NCI-H82 treated with DMSO at 0.1 percent for 48 hours (cell line): ENCODE measurements at regions not wholly inside any gene's neighbourhood (a gene's known extent, or its start where the extent isn't known, plus 50 kb on each side); places are given as distances from the start of the nearest gene placed in this dataset.
"Not testable (repeated sequence)": the region's sequence is repeated elsewhere in the genome, so short reads cannot be mapped to it uniquely, and the experiment has no call there.

ENCODE experiments used
- DNase-seq: peaks from one replicate; lab custom pipeline; 2025; ENCODE audit not compliant: unreplicated experiment; lab: John Stamatoyannopoulos, UW

GRCh38 chr7:153590571-153590970, 461.6 kb upstream of the DPP6 start:
- no peak for DNase-seq

DNA sequence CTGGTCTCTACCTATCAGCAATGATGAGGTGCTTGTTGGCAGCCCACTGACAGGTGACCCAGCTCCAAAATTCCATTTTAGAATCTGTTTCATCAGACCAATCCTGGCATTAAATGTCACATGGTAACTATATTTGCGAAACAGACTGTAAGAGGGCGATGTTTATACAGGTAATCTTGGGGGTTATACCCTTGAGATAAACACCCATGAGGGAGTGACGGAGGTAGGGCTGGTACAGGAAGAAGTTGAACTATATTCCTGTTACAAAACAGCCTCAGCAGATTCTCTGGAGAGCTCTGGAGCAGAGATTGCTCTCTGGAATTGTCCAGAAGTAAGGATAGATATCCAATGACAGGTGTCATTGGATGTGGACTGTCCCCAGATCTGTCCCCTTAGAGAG, 444.8 kb upstream of the DPP6 start:
- no peak for DNase-seq

DNA sequence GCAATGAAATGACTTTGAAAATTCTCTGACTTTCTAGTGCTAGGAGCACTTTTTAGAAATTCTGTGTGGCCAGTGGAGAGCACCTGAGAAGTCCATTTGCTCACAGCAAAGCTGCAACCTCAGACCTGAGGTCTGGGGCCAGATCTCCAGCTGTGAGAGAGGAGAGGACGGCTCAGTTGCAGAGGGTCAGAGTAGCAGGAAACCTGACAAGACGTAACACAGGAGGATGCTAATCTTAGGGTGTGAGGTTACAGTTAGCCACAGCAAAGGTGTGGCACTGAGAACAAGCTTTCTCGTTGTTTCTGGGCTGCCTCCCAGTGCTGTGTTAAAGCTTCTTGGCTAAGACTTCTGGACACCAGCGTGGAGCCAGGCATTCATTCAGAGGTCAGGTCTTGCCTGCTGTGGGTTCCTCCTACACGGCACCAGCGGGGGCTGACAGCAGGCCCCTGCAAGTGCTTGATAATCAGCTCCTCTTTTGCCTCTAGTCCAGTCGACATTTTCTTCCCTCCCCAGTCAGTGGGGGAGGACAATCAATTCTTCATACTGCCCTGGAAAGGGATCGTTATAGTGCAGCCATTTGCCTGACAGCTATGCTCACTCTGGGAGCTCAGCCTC, 435.4 kb upstream of the DPP6 start:
- DNase-seq = no peak

DNA sequence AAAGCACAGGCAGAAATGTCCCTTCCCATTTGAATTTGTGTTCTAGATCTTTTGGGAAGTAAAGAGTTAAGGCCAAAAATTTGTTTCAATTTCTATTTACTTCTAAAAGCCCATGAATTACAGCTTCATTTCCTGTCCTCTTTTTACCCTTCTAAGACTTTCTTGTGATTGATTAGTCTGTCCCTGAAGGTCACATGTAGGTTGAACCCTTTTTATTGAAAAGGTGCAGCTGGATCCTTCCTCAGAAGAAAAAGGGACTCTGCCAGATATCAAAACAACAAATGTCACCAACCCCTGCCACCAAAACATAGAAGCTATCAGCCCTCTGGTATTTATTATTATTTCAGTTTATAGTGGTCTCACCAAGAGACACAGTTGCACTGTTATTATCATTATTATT, 424.9 kb upstream of the DPP6 start:
- no peak for DNase-seq

GRCh38 chr7:153628406-153628805, 423.8 kb upstream of the DPP6 start:
- no peak for DNase-seq

DNA sequence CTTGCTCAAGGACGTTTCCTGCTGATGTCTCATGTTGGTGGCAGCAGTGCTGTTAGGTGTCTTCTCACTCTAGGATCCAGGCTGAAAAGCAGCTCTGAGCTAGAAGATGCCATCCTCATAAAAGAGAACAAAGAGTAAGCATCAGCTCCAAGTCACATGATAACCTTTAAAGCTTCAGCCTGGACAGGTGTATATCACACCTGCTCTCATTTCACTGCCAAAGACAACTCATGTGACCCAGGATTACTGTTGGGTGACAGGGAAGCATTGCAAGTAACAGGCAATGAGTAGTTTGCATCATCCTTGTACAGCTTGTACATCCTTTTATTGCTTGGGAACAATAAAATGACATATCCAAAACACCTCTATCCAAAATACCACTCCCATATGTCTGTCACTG, 423.4 kb upstream of the DPP6 start:
- no peak for DNase-seq

DNA sequence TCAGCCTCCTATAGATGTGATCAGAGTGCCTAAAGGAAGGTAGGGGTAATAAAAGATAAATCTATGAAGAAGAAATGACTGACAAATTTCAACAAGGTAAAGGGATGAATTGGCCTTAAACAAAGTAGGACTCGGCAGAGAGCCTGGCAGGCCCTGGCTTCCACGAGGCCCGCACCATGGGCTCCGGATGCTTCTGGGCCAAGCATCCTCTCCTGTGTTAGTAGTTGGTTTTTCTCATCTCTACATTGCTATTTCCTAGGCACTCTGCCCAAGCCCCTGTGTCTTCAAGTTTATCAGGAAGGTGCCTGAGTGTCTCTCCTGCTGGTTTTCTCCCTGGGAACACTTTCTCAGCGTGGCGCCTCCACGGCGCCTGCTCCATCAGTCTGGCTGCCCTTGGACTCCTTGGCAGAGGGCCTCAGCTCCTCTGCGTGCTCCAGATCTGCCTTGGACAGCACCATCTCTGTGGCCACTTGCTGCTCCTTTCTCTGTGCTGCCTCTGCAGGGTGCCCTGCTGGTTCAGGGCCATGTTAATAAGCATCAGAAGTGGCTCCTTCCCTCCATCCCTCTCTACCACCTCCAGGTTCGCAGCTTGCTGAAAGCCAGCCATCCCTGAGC, 413.3 kb upstream of the DPP6 start:
- no peak for DNase-seq

GRCh38 chr7:153640586-153640985, 411.6 kb upstream of the DPP6 start:
- no peak for DNase-seq

DNA sequence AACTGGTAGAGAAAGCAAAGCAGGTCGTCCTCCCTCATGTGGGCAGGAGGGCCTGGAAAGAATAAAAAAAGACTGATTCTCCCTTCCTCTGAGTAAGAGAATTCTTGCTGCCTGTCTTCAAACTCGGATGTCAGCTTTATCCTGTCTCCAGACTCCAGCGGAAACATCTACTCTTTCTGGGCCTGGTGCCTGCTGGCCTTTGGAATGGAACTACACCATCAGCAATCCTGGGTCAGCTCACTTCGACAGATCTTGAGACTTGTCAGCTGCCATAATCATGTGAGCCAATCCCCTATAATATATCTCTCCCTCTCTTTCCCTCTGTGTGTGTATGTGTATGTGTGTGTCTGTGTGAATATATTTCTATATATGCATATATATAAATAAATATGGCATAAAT, 411.0 kb upstream of the DPP6 start:
- no peak for DNase-seq

- no peak for DNase-seq
These were observed 409.2 kb upstream of the DPP6 start for GRCh38 chr7:153642989-153643388.

DNA sequence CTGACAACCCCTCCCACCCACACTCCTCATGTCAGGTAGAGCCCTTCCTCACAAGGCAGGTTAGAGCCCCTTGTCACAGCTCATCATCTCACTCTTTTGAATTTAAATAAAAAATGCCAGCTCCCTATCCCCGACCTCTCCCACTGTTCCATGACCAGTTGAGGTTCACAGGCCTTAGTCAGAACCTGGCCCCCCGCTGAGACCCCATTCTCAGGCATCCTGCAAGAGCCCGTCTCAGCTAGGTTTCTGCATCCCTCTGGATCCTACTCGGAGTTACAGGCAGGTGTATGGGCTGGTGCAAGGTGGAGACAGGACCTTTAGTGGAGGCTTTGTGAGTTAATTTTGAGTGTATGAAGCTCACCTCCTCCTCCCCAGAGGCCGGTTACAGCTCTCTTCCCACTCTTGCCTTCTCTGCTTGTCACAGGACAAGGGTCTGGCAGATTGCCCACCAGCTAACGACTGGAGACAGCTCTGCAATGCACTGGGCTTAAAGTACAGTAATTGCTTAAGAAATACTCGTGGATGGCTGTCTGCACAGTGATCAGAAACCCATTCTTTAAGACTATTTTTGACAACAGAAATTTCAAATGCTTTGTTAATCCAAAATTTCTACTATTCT, 394.9 kb upstream of the DPP6 start:
- no peak for DNase-seq

DNA sequence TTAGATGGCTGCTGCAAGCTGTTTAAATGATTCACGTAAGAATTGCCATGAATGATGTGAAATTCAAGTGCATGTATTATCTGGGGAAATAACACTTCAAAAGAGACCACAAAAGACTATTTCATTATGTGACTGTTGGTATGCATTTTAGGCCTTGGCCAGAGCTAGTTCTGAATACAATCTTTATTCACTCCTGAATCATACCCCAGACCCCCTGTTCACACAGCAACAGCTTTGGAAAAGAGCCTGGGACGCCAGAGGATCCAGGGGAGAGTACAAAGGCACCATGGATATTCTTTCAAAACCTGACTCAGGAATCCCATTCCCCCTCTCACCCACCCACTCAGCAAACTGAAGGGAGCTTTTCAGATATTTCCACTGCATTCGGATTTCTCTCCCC, 377.1 kb upstream of the DPP6 start:
- DNase-seq = no peak

- DNase-seq = no peak
These were observed 369.6 kb upstream of the DPP6 start for GRCh38 chr7:153682628-153683027.

DNA sequence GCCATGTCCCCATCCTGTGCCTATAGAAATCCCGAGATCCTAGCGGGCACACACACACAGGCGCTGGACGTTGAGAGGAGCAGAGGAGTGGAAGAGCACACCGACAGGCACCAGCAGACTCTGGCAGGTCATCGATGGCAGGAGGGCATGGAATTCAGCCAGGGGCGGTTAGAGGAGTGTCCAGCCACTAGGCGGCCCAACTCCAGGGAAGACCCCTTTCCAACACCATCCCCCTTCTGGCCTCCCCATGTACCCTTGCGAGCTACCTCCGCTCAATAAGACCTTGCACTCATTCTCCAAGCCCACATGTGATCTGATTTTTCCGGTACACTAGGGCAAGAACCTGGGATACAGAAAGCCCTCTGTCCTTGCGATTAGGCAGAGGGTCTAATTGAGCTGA, 356.0 kb upstream of the DPP6 start:
- DNase-seq = no peak

- no peak for DNase-seq
These were observed 354.2 kb upstream of the DPP6 start for GRCh38 chr7:153698046-153698445.

DNA sequence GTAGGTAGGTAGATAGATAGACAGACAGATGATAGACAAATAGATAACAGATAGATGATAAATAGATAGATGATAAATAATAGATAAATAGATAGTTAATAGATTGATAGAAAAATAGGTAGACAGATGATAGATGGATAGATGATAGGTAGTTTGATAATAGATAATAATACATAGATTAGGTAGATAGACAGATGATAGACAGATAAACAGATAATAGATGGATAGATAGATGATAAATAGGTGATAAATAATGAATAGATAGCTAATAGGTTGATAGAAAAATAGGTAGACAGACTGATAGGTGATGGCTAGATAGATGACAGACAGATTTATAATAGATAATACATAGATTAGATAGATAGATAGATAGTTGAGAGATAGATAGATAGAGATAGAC, 350.5 kb upstream of the DPP6 start:
- no peak for DNase-seq

DNA sequence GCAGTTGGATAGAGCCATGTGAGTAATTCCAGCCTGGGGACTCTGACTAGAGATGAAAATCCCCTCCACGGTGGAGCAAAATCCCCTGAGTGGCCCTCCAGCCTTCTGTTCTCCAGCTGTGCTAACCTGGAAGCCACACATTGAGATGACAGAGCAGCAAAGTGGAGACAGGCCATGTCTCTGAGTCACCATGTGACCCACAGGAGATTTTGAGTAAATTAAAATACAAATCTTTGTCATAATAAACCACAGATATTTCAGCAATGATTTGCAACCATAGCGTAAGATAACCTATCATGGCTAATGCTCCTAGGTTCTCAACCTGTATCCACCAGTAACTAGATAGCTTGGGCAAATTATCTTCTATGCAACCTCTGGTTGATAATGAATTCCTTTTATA, 328.3 kb upstream of the DPP6 start:
- not testable (repeated sequence) for DNase-seq

GRCh38 chr7:153731504-153731903, 320.7 kb upstream of the DPP6 start:
- DNase-seq = not testable (repeated sequence)

GRCh38 chr7:153743434-153743833, 308.8 kb upstream of the DPP6 start:
- DNase-seq = not testable (repeated sequence)

GRCh38 chr7:153747969-153748368, 304.2 kb upstream of the DPP6 start:
- DNase-seq = not testable (repeated sequence)

DNA sequence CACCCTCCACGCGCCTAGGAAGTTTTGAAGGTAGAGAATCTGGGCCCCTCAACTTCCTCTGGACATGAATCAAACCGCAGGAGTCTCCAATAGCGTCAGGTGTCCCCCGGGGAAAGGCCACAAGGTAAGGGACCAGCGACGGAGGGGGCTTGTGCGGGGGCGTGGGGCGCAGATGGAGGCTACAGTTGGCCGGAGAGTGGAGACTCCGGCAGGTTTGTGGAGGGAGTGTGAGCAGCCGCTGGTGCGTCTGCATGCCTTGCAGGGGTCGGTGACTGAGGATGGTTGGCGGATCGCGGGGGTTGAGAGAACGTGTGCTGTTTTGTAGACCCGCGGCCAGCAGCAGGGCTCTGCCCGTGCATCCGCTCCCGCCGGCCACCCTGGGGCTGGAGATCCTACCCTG, 303.3 kb upstream of the DPP6 start:
- not testable (repeated sequence) for DNase-seq

DNA sequence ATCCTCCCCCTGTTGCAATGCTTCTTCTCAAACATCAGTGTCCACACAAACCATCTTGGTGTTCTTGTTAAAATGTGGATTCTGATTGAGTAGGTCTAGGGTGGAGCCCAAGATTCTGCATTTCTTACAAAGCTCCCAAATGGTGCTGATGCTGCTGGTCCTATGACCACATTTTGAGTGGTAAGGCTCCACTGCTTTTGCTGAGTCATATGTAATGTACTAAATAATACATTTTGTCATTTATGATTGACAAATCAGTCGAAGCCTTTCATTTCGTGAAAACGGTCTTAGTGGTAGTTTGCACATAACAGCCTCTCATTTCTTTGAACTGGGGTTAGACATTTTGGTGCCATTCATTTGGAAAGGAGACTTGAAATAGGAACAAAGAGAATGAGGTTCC, 286.3 kb upstream of the DPP6 start:
- not testable (repeated sequence) for DNase-seq

DNA sequence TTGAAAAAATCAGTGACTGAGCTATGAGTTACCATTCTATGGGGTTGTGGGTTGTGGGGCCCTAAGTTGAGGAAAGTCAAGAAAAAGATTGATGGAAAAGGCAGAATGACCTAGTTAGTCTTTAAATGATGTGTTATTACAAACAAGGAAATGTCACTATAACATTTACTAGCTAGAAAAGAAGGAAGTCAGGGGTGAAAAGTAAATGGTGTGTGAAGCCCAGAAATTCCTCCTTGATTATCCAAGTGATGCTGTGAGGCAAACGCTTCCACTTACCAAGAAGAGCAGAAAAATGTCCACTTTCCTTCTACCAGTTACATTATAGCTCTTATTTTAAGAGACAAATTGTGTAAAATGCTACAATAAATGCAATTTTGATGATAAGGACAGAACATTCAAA, 285.3 kb upstream of the DPP6 start:
- not testable (repeated sequence) for DNase-seq
